HG03175 (cell line): ENCODE measurements at regions not wholly inside any gene's neighbourhood (a gene's known extent, or its start where the extent isn't known, plus 50 kb on each side); places are given as distances from the start of the nearest gene placed in this dataset.
"Not testable (repeated sequence)": the region's sequence is repeated elsewhere in the genome, so short reads cannot be mapped to it uniquely, and the experiment has no call there.

ENCODE experiments used
- ATAC-seq: cut with Tn5 transposase; IDR thresholded peaks from one replicate; pipeline ENCODE4 v1.9.1; 2021; ENCODE audit warnings: mild to moderate bottlenecking, moderate library complexity; ENCODE audit not compliant: unreplicated experiment

GRCh38 chr1:194062962-194063361, 876.5 kb upstream of the B3GALT2 start:
- ATAC-seq, result no peak

DNA sequence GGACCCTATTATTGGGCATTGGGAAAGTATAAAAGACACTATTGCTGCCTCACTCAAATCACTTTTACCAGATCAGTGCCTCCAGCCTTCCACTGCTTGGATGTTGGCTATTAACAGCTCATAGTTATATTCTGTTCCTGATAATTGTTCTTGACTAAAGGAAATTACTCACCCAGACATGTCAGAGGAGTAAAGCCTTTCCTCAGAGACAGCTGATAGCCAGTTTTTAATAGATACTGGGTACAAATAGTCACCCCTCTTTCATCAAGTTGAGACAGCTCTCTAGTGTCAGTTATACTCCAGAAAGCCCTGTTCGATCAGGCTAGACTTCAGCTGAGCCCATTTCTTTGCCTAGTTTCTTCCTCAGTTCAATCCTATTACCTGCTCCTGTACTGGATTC, 876.1 kb upstream of the B3GALT2 start:
- no peak for ATAC-seq

DNA sequence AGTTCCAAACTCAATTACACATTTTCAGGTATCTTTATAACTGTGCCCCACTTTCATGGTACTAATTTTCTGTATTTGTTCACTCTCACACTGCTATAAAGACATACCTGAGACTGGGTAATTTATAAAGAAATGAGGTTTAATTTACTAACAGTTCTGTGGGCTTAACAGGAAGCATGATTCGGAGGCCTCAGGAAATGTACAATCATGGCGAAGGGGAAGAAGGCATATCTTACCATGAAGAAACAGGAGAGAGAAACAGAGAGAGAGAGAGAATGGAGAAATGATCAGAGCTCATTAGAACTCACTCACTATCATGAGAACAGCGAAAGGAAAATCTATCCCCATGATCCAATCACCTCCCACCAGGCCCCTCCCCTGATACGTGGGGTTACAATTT, 874.1 kb upstream of the B3GALT2 start:
- ATAC-seq, result no peak

GRCh38 chr1:194058268-194058667, 871.9 kb upstream of the B3GALT2 start:
- ATAC-seq, result not testable (repeated sequence)

DNA sequence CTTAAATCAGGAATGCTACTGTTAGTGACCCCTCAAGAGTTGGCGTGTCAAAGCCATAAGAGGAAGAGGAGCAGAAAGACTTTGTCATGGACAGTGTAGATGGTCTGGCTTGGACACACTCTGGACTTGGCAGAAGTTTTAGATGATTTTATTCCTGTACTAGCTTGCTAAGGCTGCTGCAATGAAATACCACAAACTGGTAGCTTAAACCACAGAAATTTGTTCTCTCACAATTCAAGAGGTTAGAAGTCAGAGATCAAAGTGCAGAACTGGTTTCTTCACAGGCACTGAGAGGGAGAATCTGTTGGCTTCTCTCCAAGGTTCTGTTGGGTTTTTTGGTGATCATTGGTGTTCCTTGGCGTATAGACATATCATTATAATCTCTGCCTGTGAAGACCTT, 869.8 kb upstream of the B3GALT2 start:
- no peak for ATAC-seq

DNA sequence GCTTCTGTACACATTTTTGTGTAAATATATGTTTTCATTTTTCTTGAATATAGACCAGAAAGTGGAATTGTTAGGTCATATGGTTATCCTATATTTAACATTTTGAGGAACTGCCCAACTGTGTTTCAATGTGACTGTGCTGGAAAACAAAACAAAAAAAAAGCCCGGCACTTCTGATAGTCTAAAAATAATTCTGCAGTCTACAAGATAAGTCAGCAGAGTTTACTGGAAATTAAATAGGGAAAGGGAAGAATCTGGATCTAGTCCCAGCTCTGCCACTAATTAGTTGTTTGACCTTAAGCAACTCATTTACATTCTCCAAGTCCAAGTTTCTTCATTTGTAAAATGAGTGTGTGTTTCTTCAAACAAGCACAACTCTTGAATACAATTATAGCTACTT, 869.1 kb upstream of the B3GALT2 start:
- no peak for ATAC-seq

DNA sequence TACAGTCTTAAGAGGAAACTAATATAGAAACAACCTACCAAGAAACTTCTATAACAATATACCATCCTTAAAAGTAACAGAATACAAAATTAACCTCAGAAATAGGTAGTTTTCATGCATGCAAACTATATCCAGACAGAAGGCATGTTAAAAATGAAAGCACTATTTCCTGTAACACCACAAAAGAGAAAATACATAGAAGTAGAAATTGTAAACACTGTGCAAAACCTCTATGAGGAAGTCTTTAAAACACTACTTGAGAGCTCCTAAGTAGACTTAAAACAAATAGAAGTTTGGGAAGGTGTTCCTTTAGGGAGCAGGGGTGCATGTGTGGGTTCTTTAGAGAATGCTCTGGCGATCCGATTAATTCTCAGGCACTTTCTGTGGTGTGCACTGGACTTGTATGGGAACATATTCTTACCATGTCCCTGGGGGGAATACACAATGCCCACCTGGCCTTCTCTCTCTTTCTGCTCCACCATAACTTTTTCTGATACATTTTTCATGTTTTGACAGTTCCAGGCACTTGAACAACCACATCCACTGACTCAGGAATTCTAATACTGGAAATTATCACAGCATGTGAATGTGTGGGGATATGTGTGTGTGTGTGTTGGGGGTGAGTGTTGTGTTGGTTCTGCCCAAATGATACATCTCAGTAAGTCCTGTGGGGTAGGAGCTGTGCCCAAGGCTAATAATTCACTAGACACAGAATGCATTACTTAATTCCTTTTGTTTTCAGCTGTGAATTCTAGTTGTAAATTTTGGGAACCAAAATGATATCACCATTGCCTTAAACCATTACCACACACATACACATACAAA, 866.3 kb upstream of the B3GALT2 start:
- ATAC-seq, result no peak

DNA sequence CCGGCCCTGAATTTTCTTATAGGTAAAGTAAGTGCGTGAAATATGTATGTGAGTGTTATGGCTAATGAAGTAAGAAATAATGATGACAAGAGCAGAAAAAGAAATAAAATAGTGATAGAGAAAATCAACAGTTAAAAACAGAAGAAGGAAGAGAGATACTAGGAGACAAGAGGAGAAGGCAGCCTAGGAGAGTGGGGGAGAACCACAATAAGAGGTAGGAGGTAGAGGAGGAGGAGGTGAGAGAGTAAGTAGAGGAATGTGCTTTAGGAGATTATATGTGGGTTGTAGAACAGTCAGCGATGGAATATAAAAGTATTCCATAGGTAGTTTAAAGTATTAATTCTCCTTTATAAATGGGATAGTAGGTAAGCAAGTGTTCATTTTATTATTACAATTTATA, 861.5 kb upstream of the B3GALT2 start:
- ATAC-seq, result no peak

DNA sequence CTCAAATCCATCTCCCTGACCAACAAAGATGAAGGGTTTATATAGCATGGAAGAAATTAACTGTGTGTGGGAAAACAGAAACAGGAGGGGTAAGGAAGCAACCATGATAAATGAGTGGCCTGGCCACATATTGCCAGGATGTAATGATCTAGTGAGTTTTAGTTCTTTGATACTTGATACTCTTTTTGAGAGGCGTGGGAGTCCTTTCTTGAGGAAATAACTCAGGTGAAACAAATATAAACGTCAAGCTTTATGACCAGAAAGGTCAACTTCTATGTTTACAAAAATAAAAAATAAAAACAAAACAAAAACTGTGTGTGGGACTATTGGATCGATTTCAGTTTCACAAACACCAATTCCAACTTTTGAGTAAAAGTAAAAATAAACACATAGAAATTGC, 860.8 kb upstream of the B3GALT2 start:
- ATAC-seq, result no peak

GRCh38 chr1:194045416-194045815, 859.0 kb upstream of the B3GALT2 start:
- no peak for ATAC-seq

DNA sequence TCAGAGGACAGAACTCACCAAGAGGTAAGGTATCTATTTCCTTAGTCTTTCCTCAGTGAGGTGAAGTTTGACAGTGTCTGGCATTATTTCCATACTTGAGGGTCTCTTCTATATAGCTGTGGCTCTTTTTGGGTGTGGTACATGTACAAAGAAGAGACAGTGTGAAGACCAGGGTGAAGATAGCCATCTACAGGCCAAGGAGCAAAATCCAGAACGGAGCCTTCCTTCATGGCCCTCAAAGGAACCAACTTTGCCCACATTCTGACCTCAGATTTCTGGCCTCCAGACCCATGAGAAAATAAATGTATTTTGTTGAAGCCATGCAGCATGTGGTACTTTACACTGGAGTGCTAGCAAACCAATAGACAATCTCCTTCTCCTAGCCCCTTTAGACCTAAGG, 858.5 kb upstream of the B3GALT2 start:
- no peak for ATAC-seq

- ATAC-seq, result no peak
Measured at GRCh38 chr1:194043984-194044755, 857.8 kb upstream of the B3GALT2 start.

GRCh38 chr1:194042736-194043135, 856.3 kb upstream of the B3GALT2 start:
- no peak for ATAC-seq

- no peak for ATAC-seq
Measured at GRCh38 chr1:194040496-194040895, 854.1 kb upstream of the B3GALT2 start.

DNA sequence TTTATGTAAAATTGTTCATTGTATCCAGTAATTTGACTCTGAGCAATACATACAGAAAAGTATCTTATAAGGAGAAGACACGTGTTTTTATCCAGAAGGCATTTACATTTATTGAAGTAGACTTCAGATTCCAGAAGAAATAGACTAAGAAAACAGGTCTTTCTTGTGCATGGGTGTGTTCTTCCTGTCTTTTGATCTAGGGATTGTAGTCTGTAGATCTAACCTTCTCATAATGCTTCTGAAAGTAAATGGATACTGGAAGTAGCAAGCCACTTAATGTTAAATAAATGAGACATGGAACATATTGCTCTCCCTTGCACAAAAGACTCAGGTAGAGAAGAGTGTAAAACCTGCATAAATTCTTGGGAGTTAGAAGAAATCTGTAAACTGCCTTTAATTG, 853.2 kb upstream of the B3GALT2 start:
- no peak for ATAC-seq

DNA sequence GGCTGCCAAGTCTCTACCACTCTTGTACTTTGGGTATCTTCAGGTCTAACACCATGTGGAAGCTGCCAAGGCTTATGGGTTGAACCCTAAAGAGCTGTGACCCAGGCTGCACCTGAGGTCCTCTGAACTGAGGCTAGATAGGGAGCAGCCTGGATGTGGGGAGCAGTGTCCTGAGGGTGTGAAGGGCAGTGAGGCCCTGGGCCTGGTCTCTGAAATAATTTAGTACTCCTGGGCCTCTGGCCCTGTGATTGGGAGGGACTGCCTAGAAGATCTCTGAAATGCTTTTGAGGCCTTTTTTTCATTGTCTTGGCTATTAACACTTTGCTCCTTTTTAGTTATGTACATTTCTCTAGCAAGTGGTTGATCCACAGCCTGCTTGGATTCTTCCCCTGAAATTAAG, 847.2 kb upstream of the B3GALT2 start:
- no peak for ATAC-seq

GRCh38 chr1:194028002-194028401, 841.6 kb upstream of the B3GALT2 start:
- ATAC-seq, result no peak

DNA sequence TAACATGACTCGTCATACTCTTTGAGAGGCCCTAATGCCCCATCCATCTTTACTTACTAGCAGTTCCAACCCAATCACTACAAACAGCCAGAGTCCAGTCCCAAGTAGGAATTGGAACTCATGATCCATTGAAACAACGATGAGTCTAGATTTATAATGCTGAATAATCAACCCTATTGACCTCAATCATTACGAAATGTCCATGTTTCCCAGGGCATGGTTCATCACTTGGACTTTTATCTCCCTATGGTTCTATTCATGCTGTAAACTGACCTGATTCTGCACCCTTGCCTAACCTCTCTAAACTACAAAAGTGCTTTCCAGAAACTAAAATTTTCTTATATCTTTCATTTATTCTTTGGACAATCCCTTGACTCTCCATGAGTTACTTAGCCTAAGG, 840.0 kb upstream of the B3GALT2 start:
- no peak for ATAC-seq

GRCh38 chr1:194024659-194025058, 838.2 kb upstream of the B3GALT2 start:
- ATAC-seq, result no peak

GRCh38 chr1:194014014-194014413, 827.6 kb upstream of the B3GALT2 start:
- ATAC-seq, result no peak

DNA sequence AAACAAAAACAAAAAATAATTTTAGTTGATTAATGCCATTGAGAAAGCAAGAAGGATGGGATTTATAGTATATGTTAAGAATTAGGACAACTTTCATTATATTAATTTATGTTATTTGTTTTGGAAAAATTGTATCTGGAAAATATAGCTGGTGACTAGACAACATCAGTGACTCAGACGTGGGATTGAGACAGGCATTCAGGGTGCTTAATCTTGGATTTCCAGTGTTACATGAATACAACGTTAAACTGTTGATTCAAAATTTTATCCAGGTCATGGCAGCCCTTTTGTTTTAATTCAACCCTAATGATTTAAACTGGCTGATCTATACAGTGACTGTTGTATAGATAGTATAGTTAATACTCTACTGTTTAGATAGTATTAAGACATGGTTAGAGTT, 827.1 kb upstream of the B3GALT2 start:
- ATAC-seq, result no peak

DNA sequence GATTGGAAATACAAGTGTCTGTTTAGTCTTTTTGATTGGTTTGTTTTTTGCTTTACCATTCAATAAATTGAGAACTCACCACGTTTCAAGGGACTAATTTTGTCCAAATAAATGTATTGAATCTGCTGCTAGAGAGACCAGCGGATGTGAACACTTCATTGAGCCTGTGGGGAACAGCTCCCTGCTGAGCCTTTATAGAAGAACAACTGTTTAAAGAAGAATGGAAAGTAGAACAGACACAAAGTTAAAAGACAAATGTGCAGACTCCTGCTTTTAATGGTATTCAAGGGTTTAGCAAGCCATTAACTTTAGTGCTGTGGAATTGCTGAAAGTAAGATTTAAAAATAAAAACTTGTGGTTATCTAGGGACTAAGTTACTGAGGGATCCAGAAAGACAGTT, 817.7 kb upstream of the B3GALT2 start:
- no peak for ATAC-seq
